Trophoblast cell (in vitro differentiated cells and primary cell): ENCODE measurements at regions not wholly inside any gene's neighbourhood (a gene's known extent, or its start where the extent isn't known, plus 50 kb on each side); places are given as distances from the start of the nearest gene placed in this dataset.

Source experiments
- DNase-seq, 2 donors: peaks; one replicate each; pipeline ENCODE4 v3.0.0-alpha.2; 2016
- H2AFZ ChIP-seq: 2 replicates; pipeline ENCODE4 v1.6.1; 2013; ENCODE audit warnings: low read length, moderate library complexity, mild to moderate bottlenecking; ENCODE audit not compliant: insufficient read depth, poor library complexity
- H2AK5ac ChIP-seq: 2 replicates; pipeline ENCODE4 v1.6.1; 2013; ENCODE audit warnings: mild to moderate bottlenecking, low read length
- H2BK120ac ChIP-seq: 2 replicates; pipeline ENCODE4 v1.6.1; 2013; ENCODE audit warnings: low read length, mild to moderate bottlenecking, moderate library complexity; ENCODE audit not compliant: insufficient read depth, poor library complexity
- H2BK12ac ChIP-seq: 2 replicates; pipeline ENCODE4 v1.6.1; 2013; ENCODE audit warnings: mild to moderate bottlenecking, low read length, moderate library complexity
- H2BK5ac ChIP-seq: 2 replicates; pipeline ENCODE4 v1.6.1; 2013; ENCODE audit warnings: low read length, low read depth, moderate library complexity, mild to moderate bottlenecking; ENCODE audit not compliant: poor library complexity
- H3K14ac ChIP-seq: 2 replicates; pipeline ENCODE4 v1.6.1; 2013; ENCODE audit warnings: mild to moderate bottlenecking, low read length
- H3K18ac ChIP-seq: 2 replicates; pipeline ENCODE4 v1.6.1; 2013; ENCODE audit warnings: mild to moderate bottlenecking, low read length
- H3K23ac ChIP-seq: 2 replicates; pipeline ENCODE4 v1.6.1; 2013; ENCODE audit warnings: low read length
- H3K27ac ChIP-seq: 2 replicates; pipeline ENCODE4 v1.5.1; 2013; ENCODE audit warnings: low read depth, mild to moderate bottlenecking, inconsistent platforms, low read length, moderate library complexity
- H3K27me3 ChIP-seq: 2 replicates; pipeline ENCODE4 v1.6.1; 2013; ENCODE audit warnings: inconsistent platforms, mild to moderate bottlenecking, low read length, moderate library complexity; ENCODE audit not compliant: insufficient read depth
- H3K36me3 ChIP-seq, 2 experiments: 1 replicate in 1 of 2; 2 replicates in 1 of 2; pipeline ENCODE4 v1.6.1; 2013; ENCODE audit warnings: low read length in 2 of 2, mild to moderate bottlenecking in 2 of 2, moderate library complexity in 1 of 2; ENCODE audit not compliant: insufficient read depth in 2 of 2, control insufficient read depth in 1 of 2
- H3K4ac ChIP-seq: 2 replicates; pipeline ENCODE4 v1.6.1; 2013; ENCODE audit warnings: low read depth, mild to moderate bottlenecking, low read length, moderate library complexity
- H3K4me1 ChIP-seq, 2 experiments: 1 replicate in 1 of 2; 2 replicates in 1 of 2; pipeline ENCODE4 v1.6.1; 2013; ENCODE audit warnings: low read length in 2 of 2, mild to moderate bottlenecking in 2 of 2, moderate library complexity in 1 of 2; ENCODE audit not compliant: insufficient read depth in 2 of 2, control insufficient read depth in 1 of 2
- H3K4me2 ChIP-seq: 2 replicates; pipeline ENCODE4 v1.6.1; 2013; ENCODE audit warnings: inconsistent platforms, mild to moderate bottlenecking, low read length, moderate library complexity
- H3K4me3 ChIP-seq: 2 replicates; pipeline ENCODE4 v1.5.1; 2013; ENCODE audit warnings: mild to moderate bottlenecking, low read depth, low read length, inconsistent platforms
- H3K79me1 ChIP-seq: one replicate; pipeline ENCODE4 v1.6.1; 2013; ENCODE audit warnings: low read length
- H3K79me2 ChIP-seq: 2 replicates; pipeline ENCODE4 v1.6.1; 2013; ENCODE audit warnings: low read length, mild to moderate bottlenecking; ENCODE audit not compliant: control insufficient read depth, insufficient read depth, poor library complexity
- H3K9ac ChIP-seq: 2 replicates; pipeline ENCODE4 v1.6.1; 2013; ENCODE audit warnings: mild to moderate bottlenecking, low read length
- H3K9me3 ChIP-seq: 2 replicates; pipeline ENCODE4 v1.6.1; 2013; ENCODE audit warnings: low read depth, mild to moderate bottlenecking, control low read depth, inconsistent platforms, low read length; ENCODE audit not compliant: insufficient read depth
- H4K12ac ChIP-seq: 2 replicates; pipeline ENCODE4 v1.6.1; 2013; ENCODE audit warnings: low read depth, mild to moderate bottlenecking, low read length, moderate library complexity
- H4K8ac ChIP-seq: 2 replicates; pipeline ENCODE4 v1.6.1; 2013; ENCODE audit warnings: low read depth, mild to moderate bottlenecking, low read length, moderate library complexity
- H4K91ac ChIP-seq: one replicate; pipeline ENCODE4 v1.6.1; 2013; ENCODE audit warnings: low read depth, mild to moderate bottlenecking, low read length, moderate library complexity
- WGBS: extraction: QIAGEN DNeasy Blood & Tissue Kit; methylation state at CpG from one replicate; pipeline ENCODE4 v1.1.7; 2013; ENCODE audit warnings: missing lambda C conversion rate; ENCODE audit not compliant: insufficient read length, insufficient coverage; ENCODE audit errors: extremely low coverage; 5-methylcytosine and 5-hydroxymethylcytosine counted together

DNA sequence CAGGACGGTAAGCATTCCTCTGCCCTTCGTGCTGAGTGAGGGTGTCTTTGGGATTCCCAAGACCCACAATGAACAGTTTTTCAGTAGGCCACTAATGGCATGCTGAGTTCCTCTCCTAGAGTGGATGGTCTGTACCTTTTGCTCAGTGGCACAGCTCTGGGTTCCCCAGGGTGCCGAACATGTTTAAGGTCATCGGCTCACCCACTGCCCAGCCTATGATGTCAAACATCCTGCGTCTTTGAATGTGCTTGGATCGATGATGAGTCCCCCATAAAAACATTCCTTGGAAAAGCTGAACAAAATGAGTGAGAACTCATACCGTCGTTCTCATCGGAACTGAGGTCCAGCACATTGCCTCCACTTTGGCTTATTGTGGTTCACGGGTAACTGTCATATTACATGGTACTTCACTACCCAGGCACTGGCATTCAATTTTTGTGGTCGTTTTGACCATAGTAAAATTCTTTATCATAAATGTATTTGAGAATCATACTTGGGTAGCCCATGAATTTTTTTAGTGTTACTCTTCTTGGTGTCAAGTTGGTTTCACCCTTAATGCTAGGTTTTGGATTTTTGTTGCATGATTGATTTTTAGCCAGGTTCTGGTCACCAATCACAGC, 118.2 kb downstream of the SNRPN start:
- Histone ChIP-seq H2AK5ac (no peak overlapping the region), H2BK12ac (no peak overlapping the region), H4K12ac (no peak overlapping the region), H4K91ac (no peak overlapping the region), H3K79me1 (no peaks in the 10 kb centered on the region), H3K18ac (no peak overlapping the region), H3K9ac (no peak overlapping the region), H3K27ac (no peak overlapping the region), H3K4me3 (no peak overlapping the region), H3K23ac (no peak overlapping the region), H3K4ac (no peak overlapping the region), H3K14ac (no peak overlapping the region), H3K4me2 (no peak overlapping the region), H3K4me1 (no peaks in the 10 kb centered on the region), H3K27me3 (no peaks in the 10 kb centered on the region), H2BK5ac (no peak overlapping the region), H3K36me3 (peaks cover 85 to 99% of the 10 kb centered on the region in 2 experiments), H3K9me3 (peaks cover 80% of the 10 kb centered on the region), H4K8ac (no peak overlapping the region), H2AFZ (no peak overlapping the region), H3K79me2 (no peaks in the 10 kb centered on the region), H2BK120ac (no peak overlapping the region)
- no CpG with 5 or more reads among the region's 11 CpGs for WGBS
- DNase-seq = no peak

GRCh38 chr15:25087137-25087536, 132.3 kb downstream of the SNRPN start:
- Histone ChIP-seq H3K23ac (no peak overlapping the region), H3K27me3 (no peaks in the 10 kb centered on the region), H3K36me3 (peaks cover 63 to 85% of the 10 kb centered on the region in 2 experiments), H3K9me3 (peaks cover 44% of the 10 kb centered on the region), H3K9ac (no peak overlapping the region), H3K79me2 (no peaks in the 10 kb centered on the region), H4K12ac (no peak overlapping the region), H4K91ac (no peak overlapping the region), H3K79me1 (no peaks in the 10 kb centered on the region), H3K4me3 (no peak overlapping the region), H4K8ac (no peak overlapping the region), H2BK120ac (no peak overlapping the region), H3K14ac (no peak overlapping the region), H3K4ac (no peak overlapping the region), H3K4me1 (no peaks in the 10 kb centered on the region), H2BK5ac (no peak overlapping the region), H3K4me2 (no peak overlapping the region), H3K18ac (no peak overlapping the region), H2AK5ac (no peak overlapping the region), H3K27ac (no peak overlapping the region), H2BK12ac (no peak overlapping the region), H2AFZ (no peak overlapping the region)
- WGBS = no CpG with 5 or more reads among the region's 8 CpGs
- DNase-seq = no peak

DNA sequence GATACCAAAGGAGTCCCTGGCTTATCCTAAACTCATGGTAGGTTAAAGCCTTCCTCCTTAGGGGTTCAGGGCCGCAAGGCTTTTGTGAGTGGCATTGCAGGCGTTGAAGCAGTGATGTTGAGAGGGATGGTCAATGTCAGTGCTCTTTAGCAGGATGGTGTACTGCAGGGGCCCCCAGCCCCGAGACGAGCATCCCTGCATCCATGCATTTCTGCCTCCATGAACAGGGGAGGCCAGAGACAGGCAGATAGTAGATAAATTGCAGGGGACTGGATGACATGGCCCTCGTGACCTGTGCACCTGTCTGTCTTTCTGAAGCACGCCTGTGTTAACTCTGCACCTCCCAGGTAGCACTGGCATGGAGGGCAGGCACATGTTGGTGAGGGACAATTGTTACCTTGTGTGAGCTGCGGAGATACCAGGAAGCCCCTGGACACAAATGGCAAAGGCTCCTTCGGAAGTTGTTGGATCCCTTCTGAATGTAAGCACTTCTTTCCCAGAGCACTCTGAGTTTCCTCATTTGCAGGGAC, 133.5 kb downstream of the SNRPN start:
- H2AK5ac ChIP-seq = no peak overlapping the region
- no peak overlapping the region for H3K4me2 ChIP-seq
- H3K14ac ChIP-seq = no peak overlapping the region
- no peak overlapping the region for H3K9ac ChIP-seq
- H3K9me3 ChIP-seq = peaks cover 39% of the 10 kb centered on the region
- no peaks in the 10 kb centered on the region for H3K4me1 ChIP-seq
- no peak overlapping the region for H3K4ac ChIP-seq
- no peak overlapping the region for H3K18ac ChIP-seq
- H4K8ac ChIP-seq = no peak overlapping the region
- H3K4me3 ChIP-seq = no peak overlapping the region
- WGBS = no CpG with 5 or more reads among the region's 8 CpGs
- no peak overlapping the region for H3K23ac ChIP-seq
- no peaks in the 10 kb centered on the region for H3K27me3 ChIP-seq
- no peaks in the 10 kb centered on the region for H3K79me1 ChIP-seq
- H3K79me2 ChIP-seq = no peaks in the 10 kb centered on the region
- no peak overlapping the region for H2AFZ ChIP-seq
- DNase-seq = no peak
- H3K27ac ChIP-seq = no peak overlapping the region
- H4K91ac ChIP-seq = no peak overlapping the region
- H2BK120ac ChIP-seq = no peak overlapping the region
- no peak overlapping the region for H2BK5ac ChIP-seq
- H4K12ac ChIP-seq = no peak overlapping the region
- H3K36me3 ChIP-seq = peaks cover 58 to 76% of the 10 kb centered on the region in 2 experiments
- no peak overlapping the region for H2BK12ac ChIP-seq

DNA sequence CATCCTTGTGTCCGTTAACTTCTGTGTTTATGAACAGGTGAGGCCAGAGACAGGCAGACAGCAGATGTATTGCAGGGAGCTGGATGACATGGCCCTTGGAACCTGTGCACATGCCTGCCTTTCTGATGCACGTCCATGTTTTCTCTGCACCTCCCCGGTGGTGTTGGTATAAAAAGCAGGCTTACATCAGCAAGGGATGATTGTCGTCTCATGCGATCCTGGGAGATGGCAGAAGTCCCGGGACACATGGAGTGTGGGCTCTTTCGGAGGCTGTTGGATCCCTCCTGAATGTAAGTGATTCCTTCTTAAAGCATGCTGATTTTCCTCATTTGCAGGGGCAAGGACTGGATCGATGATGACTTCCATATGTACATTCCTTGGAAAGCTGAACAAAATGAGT, 134.8 kb downstream of the SNRPN start:
- H3K36me3 ChIP-seq = peaks cover 57 to 75% of the 10 kb centered on the region in 2 experiments
- H2BK120ac ChIP-seq = no peak overlapping the region
- no peak overlapping the region for H3K4ac ChIP-seq
- H2BK12ac ChIP-seq = no peak overlapping the region
- H4K91ac ChIP-seq = no peak overlapping the region
- H3K18ac ChIP-seq = no peak overlapping the region
- no peak overlapping the region for H3K4me2 ChIP-seq
- H2BK5ac ChIP-seq = no peak overlapping the region
- H3K79me1 ChIP-seq = no peaks in the 10 kb centered on the region
- no peak overlapping the region for H2AFZ ChIP-seq
- DNase-seq = no peak
- no peak overlapping the region for H2AK5ac ChIP-seq
- no peaks in the 10 kb centered on the region for H3K27me3 ChIP-seq
- no CpG with 5 or more reads among the region's 8 CpGs for WGBS
- no peak overlapping the region for H4K12ac ChIP-seq
- H3K23ac ChIP-seq = no peak overlapping the region
- no peaks in the 10 kb centered on the region for H3K79me2 ChIP-seq
- no peak overlapping the region for H3K4me3 ChIP-seq
- no peak overlapping the region for H3K27ac ChIP-seq
- H3K9ac ChIP-seq = no peak overlapping the region
- no peak overlapping the region for H3K14ac ChIP-seq
- H3K4me1 ChIP-seq = no peaks in the 10 kb centered on the region
- no peak overlapping the region for H4K8ac ChIP-seq
- H3K9me3 ChIP-seq = peaks cover 38% of the 10 kb centered on the region
